HepG2 (cell line): ENCODE measurements at regions not wholly inside any gene's neighbourhood (a gene's known extent, or its start where the extent isn't known, plus 50 kb on each side); places are given as distances from the start of the nearest gene placed in this dataset.

Source experiments
- ATF2 ChIP-seq: sonication (generic); formaldehyde crosslinking; IDR thresholded peaks from 2 replicates; pipeline ENCODE4 v1.4.0; 2020; ENCODE audit warnings: missing genetic modification reagents
- CREB3 ChIP-seq: sonication (generic); formaldehyde crosslinking; IDR thresholded peaks from 2 replicates; pipeline ENCODE4 v1.5.0; 2020; ENCODE audit warnings: missing genetic modification reagents
- EZH2 ChIP-seq: conservative IDR thresholded peaks from 2 replicates; pipeline ENCODE4 v1.6.1; 2012; ENCODE audit warnings: mild to moderate bottlenecking, low read depth, low read length, moderate library complexity
- FUBP1 ChIP-seq: sonication (generic); formaldehyde crosslinking; IDR thresholded peaks from 2 replicates; pipeline ENCODE4 v1.5.1; 2020; ENCODE audit warnings: missing genetic modification reagents, mild to moderate bottlenecking, borderline replicate concordance
- HDAC2 ChIP-seq: sonication (generic); formaldehyde crosslinking; IDR thresholded peaks from 2 replicates; pipeline ENCODE4 v1.4.0; 2020; ENCODE audit warnings: missing genetic modification reagents
- MAFK ChIP-seq, 2 experiments: IDR thresholded peaks in 1 of 2; conservative IDR thresholded peaks in 1 of 2; 2 replicates each; pipeline ENCODE4 v1.6.1; 2011; ENCODE audit warnings: improper control_type of control experiment in 2 of 2, low read length in 2 of 2
- RNF2 ChIP-seq: fragments of 450-650 bp; conservative IDR thresholded peaks from 2 replicates; pipeline ENCODE4 v1.6.1; 2016; ENCODE audit warnings: low read depth
- SYNCRIP ChIP-seq: fragments of 200-400 bp; formaldehyde crosslinking; IDR thresholded peaks from 2 replicates; pipeline ENCODE4 v1.6.1; 2018; ENCODE audit warnings: mild to moderate bottlenecking, low read depth, low read length; ENCODE audit not compliant: insufficient read depth
- ZBTB43 ChIP-seq: sonication (generic); formaldehyde crosslinking; conservative IDR thresholded peaks from 2 replicates; pipeline ENCODE4 v1.4.0; 2020; ENCODE audit warnings: missing genetic modification reagents
- ZNF281 ChIP-seq: sonication (generic); formaldehyde crosslinking; IDR thresholded peaks from 2 replicates; pipeline ENCODE4 v1.4.0; 2020; ENCODE audit warnings: missing genetic modification reagents, borderline replicate concordance
- ZNF350 ChIP-seq: sonication (generic); formaldehyde crosslinking; IDR thresholded peaks from 2 replicates; pipeline ENCODE4 v1.4.0; 2020; ENCODE audit warnings: mild to moderate bottlenecking, low read depth, missing genetic modification reagents, borderline replicate concordance
- ZNF549 ChIP-seq: sonication (generic); formaldehyde crosslinking; IDR thresholded peaks from 2 replicates; pipeline ENCODE4 v1.5.0; 2020; ENCODE audit warnings: missing genetic modification reagents
- ZNF644 ChIP-seq: IDR thresholded peaks from 2 replicates; pipeline ENCODE4 v1.6.1; 2016; ENCODE audit warnings: low read depth

GRCh38 chr15:79602731-79603130, 170.6 kb downstream of the MINAR1 start:
- TF ChIP-seq ZNF350 (CRISPR knock-in tag) (no peak), HDAC2 (CRISPR knock-in tag) (no peak), ZNF281 (no peak), SYNCRIP (no peak), ZNF644 (CRISPR knock-in tag) (no peak), MAFK (conservative IDR thresholded peaks at IDR 0.05 in 1 of 2, IDR thresholded peaks at IDR 0.05 in 1 of 2; ENCODE audit: low read length in 2 of 2) (no peak), CREB3 (CRISPR knock-in tag) (no peak), RNF2 (no peak), ZNF549 (CRISPR knock-in tag) (no peak), FUBP1 (CRISPR knock-in tag) (no peak), ZBTB43 (CRISPR knock-in tag) (no peak), ATF2 (CRISPR knock-in tag) (no peak), EZH2 (no peak)
